ENCODE measurements at regions not wholly inside any gene's neighbourhood (a gene's known extent, or its start where the extent isn't known, plus 50 kb on each side); places are given as distances from the start of the nearest gene placed in this dataset.

DNA sequence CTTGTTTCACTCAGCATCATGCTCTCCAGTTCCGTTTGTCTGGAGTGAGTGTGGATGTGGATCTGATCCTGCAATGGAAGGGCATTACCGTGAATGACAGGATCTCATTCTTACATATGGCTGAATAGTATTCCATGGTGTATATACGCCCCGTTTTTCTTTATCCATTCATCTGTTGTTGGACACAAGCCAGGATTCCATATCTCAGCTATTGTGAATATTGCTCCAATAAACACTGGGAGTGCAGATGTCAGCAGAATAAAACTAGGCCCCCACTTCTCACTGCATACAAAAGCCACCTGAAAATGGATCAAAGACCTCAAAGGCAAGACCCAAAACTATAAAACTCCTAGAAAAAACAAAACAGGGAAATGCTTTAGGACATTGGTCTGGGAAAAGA lies 120.3 kb upstream of the TMPRSS2 start:
- DNase-seq (ENCODE audit: low read depth in 1 of 2, low spot score in 2 of 2): no peak
- Histone ChIP-seq H2BK15ac (ENCODE audit: low read length) (no peak overlapping the region), H3K23ac (ENCODE audit: insufficient read length) (no peak overlapping the region), H3K27ac (ENCODE audit: low read depth, low read length) (no peak overlapping the region), H3K79me1 (ENCODE audit: low read depth, low read length) (no peaks in the 10 kb centered on the region), H2BK120ac (replicated peaks; ENCODE audit: low read depth, low read length) (no peak overlapping the region), H3K4ac (replicated peaks; ENCODE audit: insufficient read length, low read depth, low read length) (no peak overlapping the region), H3K18ac (ENCODE audit: extremely low read depth, low read length) (no peak overlapping the region), H2AK5ac (ENCODE audit: low read depth, low read length) (no peak overlapping the region), H2BK5ac (ENCODE audit: low read depth, low read length) (no peak overlapping the region), H3K27me3 (replicated peaks in 1 of 4; ENCODE audit: control insufficient read depth in 3 of 4, extremely low read depth in 1 of 4, insufficient read depth in 3 of 4, low read length in 3 of 4) (no peaks in the 10 kb centered on the region), H2BK12ac (ENCODE audit: low read depth, low read length) (no peak overlapping the region), H4K20me1 (replicated peaks in 1 of 2; ENCODE audit: control insufficient read depth in 1 of 2, insufficient read depth in 2 of 2, low read length in 2 of 2) (no peaks in the 10 kb centered on the region), H3K9me3 (ENCODE audit: insufficient read depth in 2 of 2, low read depth in 1 of 2, low read length in 1 of 2) (no peaks in the 10 kb centered on the region), H2AFZ (ENCODE audit: low read length) (no peak overlapping the region), H3K4me2 (ENCODE audit: insufficient read depth in 1 of 2, low read depth in 2 of 2, low read length in 2 of 2) (no peak overlapping the region), H4K5ac (ENCODE audit: insufficient read length, low read depth, low read length) (no peak overlapping the region), H4K91ac (replicated peaks; ENCODE audit: insufficient read length, low read length) (no peak overlapping the region), H3K79me2 (ENCODE audit: control insufficient read depth in 1 of 2, insufficient read depth in 2 of 2, low read length in 2 of 2) (no peaks in the 10 kb centered on the region), H4K8ac (ENCODE audit: extremely low read depth, insufficient read depth, low read length) (no peak overlapping the region), H3K4me3 (ENCODE audit: extremely low read depth in 1 of 4, insufficient read depth in 2 of 4, low read depth in 3 of 4, low read length in 4 of 4) (no peak overlapping the region), H3K9ac (replicated peaks in 1 of 4; ENCODE audit: extremely low read depth in 1 of 4, low read depth in 3 of 4, low read length in 3 of 4) (no peak overlapping the region), H3K36me3 (ENCODE audit: control insufficient read depth in 2 of 4, insufficient read depth in 4 of 4, low read length in 3 of 4) (no peaks in the 10 kb centered on the region), H3K14ac (ENCODE audit: insufficient read length) (no peak overlapping the region), H3K23me2 (ENCODE audit: low read depth, low read length) (no peaks in the 10 kb centered on the region), H3K4me1 (replicated peaks in 1 of 4; ENCODE audit: control insufficient read depth in 3 of 4, insufficient read depth in 4 of 4, low read length in 3 of 4) (peaks cover 0 to 2% (median 0%) of the 10 kb centered on the region in 4 experiments; a peak in 1 of 7 replicates), H2BK20ac (ENCODE audit: low read length) (no peak overlapping the region), H3K56ac (replicated peaks; ENCODE audit: insufficient read length, low read depth, low read length) (no peak overlapping the region)
- CTCF ChIA-PET (ENCODE audit: partially characterized antibody): interaction anchor here (1.3 to 9.0 kb wide), 3 partner anchors 14 to 188 kb away, joined by 4 to 55 read pairs (median 4); no protein-coding TSS in a partner anchor
- POLR2A ChIA-PET (ENCODE audit: partially characterized antibody): interaction anchor here (0.7 kb wide), 1 partner anchor 14 kb away, joined by 3 read pairs; no protein-coding TSS in a partner anchor
- 74% methylated on average over 4 of the region's 4 CpGs; no CpG with 5 or more reads in 1 of the 2 experiments for WGBS, 2 experiments (ENCODE audit: extremely low coverage in 1 of 2, insufficient coverage in 1 of 2, insufficient read length in 1 of 2, insufficient replicate concordance in 2 of 2, low coverage in 1 of 2, low lambda C conversion rate in 2 of 2, missing lambda C conversion rate in 1 of 2)
- FAIRE-seq: no peak
- no peak for TF ChIP-seq EP300 (IDR thresholded peaks at IDR 0.05; ENCODE audit: borderline replicate concordance in 1 of 2, low read depth in 2 of 2, low read length in 2 of 2)
- TF ChIP-seq TBP (IDR thresholded peaks at IDR 0.05; ENCODE audit: low read depth, low read length): no peak
- no peak for TF ChIP-seq GABPA (IDR thresholded peaks at IDR 0.05; ENCODE audit: borderline replicate concordance, insufficient read depth, low read length)
- TF ChIP-seq KDM4A (IDR thresholded peaks at IDR 0.05; ENCODE audit: low read depth, low read length, severe bottlenecking): no peak
- TF ChIP-seq ZNF274 (IDR thresholded peaks at IDR 0.05; ENCODE audit: borderline replicate concordance, extremely low read depth, low read length): no peak
- no peak for TF ChIP-seq SIRT6 (IDR thresholded peaks at IDR 0.05; ENCODE audit: low read length)
- TF ChIP-seq ASH2L (IDR thresholded peaks at IDR 0.05; ENCODE audit: low read length): no peak
- no peak for TF ChIP-seq TCF12 (IDR thresholded peaks at IDR 0.05; ENCODE audit: low read depth, low read length)
- TF ChIP-seq RFX5 (IDR thresholded peaks at IDR 0.05; ENCODE audit: borderline replicate concordance, low read depth, low read length): no peak
- no peak for TF ChIP-seq KDM1A (IDR thresholded peaks at IDR 0.05; ENCODE audit: borderline replicate concordance, low read length)
- no peak for TF ChIP-seq CBX8 (IDR thresholded peaks at IDR 0.05; ENCODE audit: borderline replicate concordance, low read depth, low read length)
- TF ChIP-seq SUZ12 (IDR thresholded peaks at IDR 0.05; ENCODE audit: low read length): no peak
- TF ChIP-seq EZH2 (IDR thresholded peaks at IDR 0.05; ENCODE audit: low read depth, low read length, severe bottlenecking): no peak
- TF ChIP-seq BCL11A (IDR thresholded peaks at IDR 0.05; ENCODE audit: low read depth in 2 of 2, low read length in 2 of 2): no peak
- no peak for TF ChIP-seq CHD2 (IDR thresholded peaks at IDR 0.05; ENCODE audit: low read length)

Measured in H1 (cell line).